ENCODE measurements at regions not wholly inside any gene's neighbourhood (a gene's known extent, or its start where the extent isn't known, plus 50 kb on each side); places are given as distances from the start of the nearest gene placed in this dataset.

DNA sequence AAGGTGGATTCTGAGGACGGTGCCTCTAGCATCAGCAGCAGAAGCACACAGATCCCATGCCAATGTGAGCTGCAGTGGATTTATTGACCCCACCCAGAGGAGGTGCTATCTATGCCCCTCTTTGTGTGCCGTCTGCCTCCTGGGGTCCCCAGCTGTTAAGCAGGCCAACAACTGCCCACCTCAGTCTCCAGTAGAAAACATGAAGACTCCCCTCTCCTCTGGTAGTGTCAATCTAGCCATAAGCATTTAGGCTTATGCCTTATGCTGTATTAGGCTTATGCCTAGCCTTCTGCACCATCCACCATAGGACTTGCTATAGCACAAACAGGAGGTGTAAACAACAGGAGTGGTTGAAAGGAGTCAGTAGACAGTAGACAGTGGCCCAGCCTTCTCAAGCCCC, 417.9 kb upstream of the C16orf82 start:
- no peak for DNase-seq (ENCODE audit: extremely low read depth, low read depth)
- TF ChIP-seq CTCF (IDR thresholded peaks at IDR 0.05; ENCODE audit: low read depth, low read length, missing control alignments) = no peak

DNA sequence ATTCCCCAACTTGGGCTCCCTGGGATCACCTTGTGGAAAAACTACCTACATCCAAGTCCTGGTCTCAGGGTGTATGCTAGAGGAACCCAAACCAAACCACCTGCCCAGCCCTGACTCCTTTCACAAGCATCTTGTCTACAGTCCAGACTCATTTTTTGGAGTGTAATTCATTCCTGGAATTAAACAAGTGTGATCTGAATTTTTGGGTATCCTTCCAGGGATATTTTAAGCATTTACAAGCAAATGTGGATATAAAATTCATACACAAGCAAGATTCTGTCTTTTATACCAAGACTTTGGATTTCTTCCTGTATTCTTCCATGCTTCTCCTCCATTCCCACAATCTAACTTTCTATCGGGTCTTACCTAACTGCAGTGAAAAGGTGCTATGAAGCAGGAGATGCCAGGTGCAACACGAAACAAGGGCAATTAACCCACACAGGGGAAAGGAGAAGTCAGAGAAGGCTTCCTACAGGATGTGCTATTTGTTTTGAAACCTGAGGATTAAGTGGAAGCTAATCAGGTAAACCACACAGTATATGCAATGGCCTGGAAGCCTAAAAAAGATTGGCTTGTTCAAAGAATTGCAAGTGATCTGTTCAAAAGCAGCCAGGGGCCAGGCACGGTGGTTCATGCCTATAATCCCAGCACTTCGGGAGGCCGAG, 417.2 kb upstream of the C16orf82 start:
- TF ChIP-seq CTCF (IDR thresholded peaks at IDR 0.05; ENCODE audit: low read depth, low read length, missing control alignments) = no peak
- no peak overlapping the region for H3K4me3 ChIP-seq (replicated peaks; ENCODE audit: low read depth, low read length)
- no peak for DNase-seq (ENCODE audit: extremely low read depth, low read depth)

More for the DNA sequence above, 417.9 kb upstream of the C16orf82 start:
- H3K4me3 ChIP-seq (replicated peaks; ENCODE audit: low read depth, low read length) = no peak overlapping the region

GRCh38 chr16:26651464-26651863, 415.3 kb upstream of the C16orf82 start:
- no peak for TF ChIP-seq CTCF (IDR thresholded peaks at IDR 0.05; ENCODE audit: low read depth, low read length, missing control alignments)
- H3K4me3 ChIP-seq (replicated peaks; ENCODE audit: low read depth, low read length) = no peak overlapping the region
- no peak for DNase-seq (ENCODE audit: extremely low read depth, low read depth)

DNA sequence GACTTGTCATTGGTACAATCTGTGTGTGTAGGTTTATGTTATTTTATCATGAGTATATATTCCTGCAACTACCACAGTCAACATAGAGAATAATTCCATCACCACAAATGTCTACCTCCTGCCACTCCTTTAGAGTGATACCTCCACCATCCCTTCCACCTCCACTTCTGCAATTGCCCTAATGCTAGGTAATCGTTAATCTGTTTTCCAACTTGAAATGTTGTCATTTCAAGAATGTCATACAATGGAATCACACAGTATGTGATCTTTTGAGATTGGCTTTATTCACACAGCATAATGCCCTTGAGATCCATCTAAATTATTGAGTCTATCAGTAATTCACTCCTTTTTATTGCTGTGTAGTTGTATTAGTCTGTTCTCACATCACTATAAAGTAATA, 414.8 kb upstream of the C16orf82 start:
- DNase-seq (ENCODE audit: extremely low read depth, low read depth) = no peak
- no peak for TF ChIP-seq CTCF (IDR thresholded peaks at IDR 0.05; ENCODE audit: low read depth, low read length, missing control alignments)
- no peak overlapping the region for H3K4me3 ChIP-seq (replicated peaks; ENCODE audit: low read depth, low read length)

GRCh38 chr16:26658486-26658885, 408.2 kb upstream of the C16orf82 start:
- no peak for DNase-seq (ENCODE audit: extremely low read depth, low read depth)
- TF ChIP-seq CTCF (IDR thresholded peaks at IDR 0.05; ENCODE audit: low read depth, low read length, missing control alignments) = no peak
- no peak overlapping the region for H3K4me3 ChIP-seq (replicated peaks; ENCODE audit: low read depth, low read length)

- H3K4me3 ChIP-seq (replicated peaks; ENCODE audit: low read depth, low read length) = no peak overlapping the region
- no peak for TF ChIP-seq CTCF (IDR thresholded peaks at IDR 0.05; ENCODE audit: low read depth, low read length, missing control alignments)
- DNase-seq (ENCODE audit: extremely low read depth, low read depth) = no peak
These were observed 407.8 kb upstream of the C16orf82 start for GRCh38 chr16:26658915-26659314.

DNA sequence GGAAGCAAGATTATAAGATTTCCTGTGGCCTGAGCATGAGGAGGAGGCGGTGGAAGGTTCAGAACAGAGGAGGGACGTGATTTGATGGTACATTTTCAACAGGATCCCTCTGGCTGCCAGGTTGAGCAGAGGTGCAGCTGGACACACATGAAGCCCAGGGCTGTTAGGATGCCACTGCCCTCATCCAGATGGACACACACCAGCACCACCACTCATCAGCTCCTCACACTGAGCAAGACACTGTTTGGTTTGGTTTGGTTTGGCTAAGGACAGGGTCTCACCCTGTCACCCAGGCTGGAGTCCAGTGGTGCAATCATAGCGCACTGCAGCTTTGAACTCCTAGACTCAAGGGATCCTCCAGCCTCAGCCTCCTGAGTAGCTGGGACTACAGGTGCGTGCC, 402.6 kb upstream of the C16orf82 start:
- no peak for TF ChIP-seq CTCF (IDR thresholded peaks at IDR 0.05; ENCODE audit: low read depth, low read length, missing control alignments)

More for the DNA sequence above, 402.6 kb upstream of the C16orf82 start:
- no peak for DNase-seq (ENCODE audit: extremely low read depth, low read depth)
- H3K4me3 ChIP-seq (replicated peaks; ENCODE audit: low read depth, low read length) = no peak overlapping the region

Measured in HFF-Myc (cell line).